ENCODE measurements at regions not wholly inside any gene's neighbourhood (a gene's known extent, or its start where the extent isn't known, plus 50 kb on each side); places are given as distances from the start of the nearest gene placed in this dataset.

DNA sequence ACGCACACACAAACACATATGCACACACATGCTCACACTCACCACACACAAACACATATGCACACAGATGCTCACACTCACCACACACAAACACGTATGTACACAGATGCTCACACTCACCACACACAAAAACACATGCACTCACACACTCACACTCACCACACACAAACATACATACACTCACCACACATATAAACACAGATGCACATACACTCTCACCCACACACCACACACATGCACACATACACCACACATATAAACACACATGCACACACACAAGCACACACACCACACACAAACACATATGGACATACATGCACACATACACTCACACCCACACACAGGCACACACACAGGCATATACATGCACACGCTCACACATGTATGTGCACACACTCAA lies 112.3 kb downstream of the ERMARD start (continued):
- TF ChIP-seq, protein P1, sequence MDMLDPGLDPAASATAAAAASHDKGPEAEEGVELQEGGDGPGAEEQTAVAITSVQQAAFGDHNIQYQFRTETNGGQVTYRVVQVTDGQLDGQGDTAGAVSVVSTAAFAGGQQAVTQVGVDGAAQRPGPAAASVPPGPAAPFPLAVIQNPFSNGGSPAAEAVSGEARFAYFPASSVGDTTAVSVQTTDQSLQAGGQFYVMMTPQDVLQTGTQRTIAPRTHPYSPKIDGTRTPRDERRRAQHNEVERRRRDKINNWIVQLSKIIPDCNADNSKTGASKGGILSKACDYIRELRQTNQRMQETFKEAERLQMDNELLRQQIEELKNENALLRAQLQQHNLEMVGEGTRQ (IDR thresholded peaks at IDR 0.05; ENCODE audit: low read length), result no peak

Measured in H1 (cell line).